Stomach (tissue), 4 donors: ENCODE measurements at regions not wholly inside any gene's neighbourhood (a gene's known extent, or its start where the extent isn't known, plus 50 kb on each side); places are given as distances from the start of the nearest gene placed in this dataset.

Experiments
- EP300 ChIP-seq: sonication (generic); formaldehyde crosslinking; IDR thresholded peaks from one replicate; pipeline ENCODE4 v1.6.1; 2017; ENCODE audit warnings: antibody characterized with exemption
- POLR2A ChIP-seq, 4 donors: fragments of 450-650 bp; IDR thresholded peaks; one replicate each; pipeline ENCODE4 v1.6.1; 2016; ENCODE audit warnings: antibody characterized with exemption in 4 of 4, control low read depth in 2 of 4, mild to moderate bottlenecking in 1 of 4, moderate library complexity in 1 of 4
- POLR2AphosphoS5 ChIP-seq, 3 donors: sonication (generic); formaldehyde crosslinking; IDR thresholded peaks; one replicate each; pipeline ENCODE4 v1.6.1; 2016; ENCODE audit warnings: antibody characterized with exemption in 3 of 3
- TF ChIP-seq, protein P1 (sequence below), 7 experiments: fragments of 450-650 bp in 4 of 7; fragments of 200-600 bp in 3 of 7; sonication (generic) in 3 of 7; IDR thresholded peaks; one replicate each; pipeline ENCODE4 v1.5.1; 2016 to 2019; ENCODE audit warnings: antibody characterized with exemption in 7 of 7, control low read depth in 2 of 7, mild to moderate bottlenecking in 1 of 7

DNA sequence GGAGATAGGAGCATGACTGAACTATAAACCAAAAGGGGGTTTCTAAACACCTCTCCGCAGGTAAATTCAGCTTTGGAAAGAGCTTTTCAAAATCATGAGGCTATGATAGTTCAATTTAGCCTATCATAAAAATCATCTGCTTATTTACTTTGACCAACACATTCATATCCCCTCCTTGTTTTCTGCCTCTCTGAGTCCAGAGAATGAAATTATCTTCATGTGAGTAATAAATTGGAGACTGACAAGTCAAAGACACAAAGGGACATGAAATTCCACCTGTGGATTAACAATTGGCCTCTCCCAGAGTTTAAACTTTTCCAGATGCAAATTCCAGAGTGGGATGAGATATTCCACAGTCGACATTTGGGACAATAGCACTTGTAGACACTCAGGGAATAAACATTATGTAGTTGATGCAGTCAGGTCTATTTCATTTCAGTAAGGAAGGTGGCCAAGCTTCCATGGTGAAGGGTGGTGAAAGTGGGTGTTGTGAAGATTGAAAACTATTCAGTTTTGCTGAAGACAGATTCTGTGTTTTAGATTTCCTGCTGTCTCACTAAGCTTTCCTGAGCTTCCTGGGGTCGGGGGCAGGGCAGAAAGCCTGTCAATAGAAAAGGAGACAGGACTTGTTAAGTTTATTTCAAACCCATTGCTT, 84.7 kb downstream of the CDC42EP3 start:
- TF ChIP-seq, protein P1, sequence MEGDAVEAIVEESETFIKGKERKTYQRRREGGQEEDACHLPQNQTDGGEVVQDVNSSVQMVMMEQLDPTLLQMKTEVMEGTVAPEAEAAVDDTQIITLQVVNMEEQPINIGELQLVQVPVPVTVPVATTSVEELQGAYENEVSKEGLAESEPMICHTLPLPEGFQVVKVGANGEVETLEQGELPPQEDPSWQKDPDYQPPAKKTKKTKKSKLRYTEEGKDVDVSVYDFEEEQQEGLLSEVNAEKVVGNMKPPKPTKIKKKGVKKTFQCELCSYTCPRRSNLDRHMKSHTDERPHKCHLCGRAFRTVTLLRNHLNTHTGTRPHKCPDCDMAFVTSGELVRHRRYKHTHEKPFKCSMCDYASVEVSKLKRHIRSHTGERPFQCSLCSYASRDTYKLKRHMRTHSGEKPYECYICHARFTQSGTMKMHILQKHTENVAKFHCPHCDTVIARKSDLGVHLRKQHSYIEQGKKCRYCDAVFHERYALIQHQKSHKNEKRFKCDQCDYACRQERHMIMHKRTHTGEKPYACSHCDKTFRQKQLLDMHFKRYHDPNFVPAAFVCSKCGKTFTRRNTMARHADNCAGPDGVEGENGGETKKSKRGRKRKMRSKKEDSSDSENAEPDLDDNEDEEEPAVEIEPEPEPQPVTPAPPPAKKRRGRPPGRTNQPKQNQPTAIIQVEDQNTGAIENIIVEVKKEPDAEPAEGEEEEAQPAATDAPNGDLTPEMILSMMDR (IDR thresholded peaks at IDR 0.05), result no peak
- TF ChIP-seq POLR2A (IDR thresholded peaks at IDR 0.05) (no peak), POLR2AphosphoS5 (IDR thresholded peaks at IDR 0.05) (no peak), EP300 (no peak)
